HCT116 (cell line): ENCODE measurements at regions not wholly inside any gene's neighbourhood (a gene's known extent, or its start where the extent isn't known, plus 50 kb on each side); places are given as distances from the start of the nearest gene placed in this dataset.

Experiments
- ATAC-seq: fragments of 200-7000 bp; cut with Tn5 transposase; 2 replicates; pipeline ENCODE4 v1.9.1; 2020; ENCODE audit warnings: mild to moderate bottlenecking, moderate library complexity
- BruUV-seq: library from RNA; stranded (reverse); fragments of 400-500 nt; replicated peaks from 2 replicates; lab custom pipeline; 2021; lab: Mats Ljungman, UMichigan
- CTCF ChIA-PET: fragments of 300-600 bp; sonication (Branson Sonifier 250); formaldehyde crosslinking; loops from one replicate; lab custom pipeline; 2021; ENCODE audit warnings: antibody characterized with exemption; lab: Charles Lee
- POLR2A ChIA-PET: fragments of 300-600, 350-600 bp; sonication (Branson Sonifier 250); formaldehyde crosslinking; loops from one replicate; lab custom pipeline; 2021; ENCODE audit warnings: antibody characterized with exemption; lab: Charles Lee
- RAD21 ChIA-PET, 2 experiments: fragments of 300-600 bp; sonication (Branson Sonifier 250); formaldehyde crosslinking; loops; one replicate each; lab custom pipeline; 2023; ENCODE audit warnings: low total read pairs in 2 of 2; ENCODE audit not compliant: uncharacterized antibody in 2 of 2, unreplicated experiment in 2 of 2, low non-redundant PET in 1 of 2; lab: Charles Lee
- DNase-seq: peaks from one replicate; pipeline ENCODE4 v3.0.0-alpha.2; 2010; ENCODE audit warnings: low read depth, low spot score
- H2AFZ ChIP-seq: fragments of 200-600 bp; shearing (Covaris generic), sonication (generic); 2 replicates; pipeline ENCODE4 v1.6.1; 2017; ENCODE audit warnings: low read depth, mixed run types, mixed read lengths, antibody characterized with exemption, low read length; ENCODE audit not compliant: poor library complexity, severe bottlenecking
- H3K27ac ChIP-seq: 2 replicates; pipeline ENCODE4 v1.5.1; 2012; ENCODE audit warnings: low read depth, low read length
- H3K27me3 ChIP-seq: fragments of 200-600 bp; sonication (generic); 2 replicates; pipeline ENCODE4 v1.6.1; 2016; ENCODE audit warnings: mixed run types, low read length, mixed read lengths; ENCODE audit not compliant: insufficient read depth
- H3K36me3 ChIP-seq, 2 experiments: fragments of 200-500 bp in 1 of 2; fragments of 200-600 bp in 1 of 2; sonication (Bioruptor generic) in 1 of 2; sonication (generic) in 1 of 2; 2 replicates each; pipeline versions ENCODE4 v1.5.1 to v1.6.1; 2014 to 2016; ENCODE audit warnings: low read length in 2 of 2, inconsistent platforms in 1 of 2, mixed read lengths in 1 of 2, mixed run types in 1 of 2; ENCODE audit not compliant: insufficient read depth in 2 of 2, control insufficient read depth in 1 of 2
- H3K4me1 ChIP-seq, 2 experiments: fragments of 200-600 bp in 1 of 2; sonication (generic) in 1 of 2; 2 replicates each; pipeline versions ENCODE4 v1.5.1 to v1.6.1; 2012 to 2017; ENCODE audit warnings: low read length in 2 of 2, inconsistent platforms in 1 of 2, mild to moderate bottlenecking in 1 of 2, mixed read lengths in 1 of 2, mixed run types in 1 of 2, moderate library complexity in 1 of 2; ENCODE audit not compliant: insufficient read depth in 2 of 2, control insufficient read depth in 1 of 2
- H3K4me2 ChIP-seq: fragments of 200-600 bp; sonication (generic); 2 replicates; pipeline ENCODE4 v1.6.1; 2017; ENCODE audit warnings: mixed run types, low read length, mixed read lengths
- H3K4me3 ChIP-seq, 2 experiments: fragments of 200-600 bp in 1 of 2; sonication (generic) in 1 of 2; replicated peaks in 1 of 2; 2 replicates each; pipeline ENCODE4 v1.5.1; 2011 to 2016; ENCODE audit warnings: low read length in 2 of 2, control low read depth in 1 of 2, low read depth in 1 of 2, mild to moderate bottlenecking in 1 of 2, mixed read lengths in 1 of 2, mixed run types in 1 of 2
- H3K79me2 ChIP-seq: fragments of 200-600 bp; sonication (generic); 2 replicates; pipeline ENCODE4 v1.6.1; 2017; ENCODE audit warnings: mild to moderate bottlenecking, mixed run types, low read length, moderate library complexity, mixed read lengths; ENCODE audit not compliant: insufficient read depth
- H3K9ac ChIP-seq: fragments of 200-600 bp; sonication (generic); 2 replicates; pipeline ENCODE4 v1.6.1; 2016; ENCODE audit warnings: low read length, mixed read lengths
- H3K9me2 ChIP-seq: fragments of 200-600 bp; sonication (generic), shearing (Covaris generic); 2 replicates; pipeline ENCODE4 v1.6.1; 2017; ENCODE audit warnings: mixed run types, mild to moderate bottlenecking, moderate library complexity; ENCODE audit not compliant: insufficient read depth
- H3K9me3 ChIP-seq, 2 experiments: fragments of 200-500 bp in 1 of 2; fragments of 200-600 bp in 1 of 2; sonication (Bioruptor generic) in 1 of 2; sonication (generic) in 1 of 2; 2 replicates each; pipeline ENCODE4 v1.6.1; 2014 to 2017; ENCODE audit warnings: low read length in 2 of 2, mixed read lengths in 2 of 2, inconsistent platforms in 1 of 2, low read depth in 1 of 2, mild to moderate bottlenecking in 1 of 2, mixed run types in 1 of 2, moderate library complexity in 1 of 2; ENCODE audit not compliant: control insufficient read depth in 1 of 2, insufficient read depth in 1 of 2
- H4K20me1 ChIP-seq: fragments of 200-600 bp; sonication (generic), shearing (Covaris generic); 2 replicates; pipeline ENCODE4 v1.6.1; 2017; ENCODE audit warnings: mixed run types, mild to moderate bottlenecking, moderate library complexity; ENCODE audit not compliant: insufficient read depth
- CBX3 ChIP-seq: IDR thresholded peaks from 2 replicates; pipeline ENCODE4 v1.6.1; 2012; ENCODE audit warnings: low read depth
- CEBPB ChIP-seq: IDR thresholded peaks from 2 replicates; pipeline ENCODE4 v1.6.1; 2012; ENCODE audit warnings: low read depth
- EGR1 ChIP-seq: IDR thresholded peaks from 2 replicates; pipeline ENCODE4 v1.6.1; 2012; ENCODE audit warnings: low read depth
- ELF1 ChIP-seq: IDR thresholded peaks from 2 replicates; pipeline ENCODE4 v1.6.1; 2012; ENCODE audit warnings: low read depth, borderline replicate concordance
- EZH2 ChIP-seq: fragments of 200-600 bp; sonication (generic); IDR thresholded peaks from 2 replicates; pipeline ENCODE4 v1.6.1; 2017; ENCODE audit warnings: antibody characterized with exemption, mixed run types
- EZH2phosphoT487 ChIP-seq: fragments of 200-600 bp; IDR thresholded peaks from 2 replicates; pipeline ENCODE4 v1.6.1; 2018; ENCODE audit warnings: antibody characterized with exemption, borderline replicate concordance
- FOSL1 ChIP-seq: IDR thresholded peaks from 2 replicates; pipeline ENCODE4 v1.6.1; 2012; ENCODE audit warnings: low read depth
- POLR2A ChIP-seq: IDR thresholded peaks from 2 replicates; pipeline ENCODE4 v1.7.0; 2011; ENCODE audit warnings: borderline replicate concordance; ENCODE audit not compliant: insufficient read depth, insufficient read length; ENCODE audit errors: extremely low read depth
- POLR2AphosphoS5 ChIP-seq: IDR thresholded peaks from 2 replicates; pipeline ENCODE4 v1.6.1; 2011; ENCODE audit warnings: mild to moderate bottlenecking, low read depth, low read length, moderate library complexity
- RAD21 ChIP-seq: IDR thresholded peaks from 2 replicates; pipeline ENCODE4 v1.6.1; 2012; ENCODE audit warnings: low read depth, mild to moderate bottlenecking
- SIN3A ChIP-seq: IDR thresholded peaks from 2 replicates; pipeline ENCODE4 v1.6.1; 2012; ENCODE audit warnings: low read depth
- SP1 ChIP-seq: IDR thresholded peaks from 2 replicates; pipeline ENCODE4 v1.6.1; 2012; ENCODE audit warnings: low read depth
- SRF ChIP-seq: IDR thresholded peaks from 2 replicates; pipeline ENCODE4 v1.6.1; 2012; ENCODE audit warnings: low read depth
- TCF7L2 ChIP-seq: IDR thresholded peaks from 2 replicates; pipeline ENCODE4 v1.7.0; 2011; ENCODE audit warnings: borderline replicate concordance, inconsistent platforms; ENCODE audit not compliant: insufficient read depth, insufficient read length; ENCODE audit errors: extremely low read depth
- YY1 ChIP-seq: IDR thresholded peaks from 2 replicates; pipeline ENCODE4 v1.6.1; 2011; ENCODE audit warnings: low read length, low read depth, moderate library complexity, mild to moderate bottlenecking; ENCODE audit not compliant: insufficient replicate concordance; ENCODE audit errors: extremely low read depth
- ZFX ChIP-seq: fragments of 450-650 bp; IDR thresholded peaks from 2 replicates; pipeline ENCODE4 v1.6.1; 2017
- intact Hi-C: fragments of 100-400 bp; cut with micrococcal nuclease; formaldehyde crosslinking; loops from 2 replicates; pipeline ENCODE4 v1.10.0; 2022
- TF ChIP-seq, protein P1 (sequence below): IDR thresholded peaks from 2 replicates; pipeline ENCODE4 v1.6.1; 2012; ENCODE audit warnings: low read depth
- TF ChIP-seq, protein P2 (sequence below): IDR thresholded peaks from 2 replicates; pipeline ENCODE4 v1.6.1; 2012
- TF ChIP-seq, protein P3 (sequence below): IDR thresholded peaks from 2 replicates; pipeline ENCODE4 v1.6.1; 2011; ENCODE audit warnings: mild to moderate bottlenecking, low read length, moderate library complexity; ENCODE audit not compliant: insufficient replicate concordance; ENCODE audit errors: extremely low read depth
- TF ChIP-seq, protein P4 (sequence below), 3 experiments: fragments of 200-600 bp in 1 of 3; sonication (generic) in 1 of 3; IDR thresholded peaks in 2 of 3; conservative IDR thresholded peaks in 1 of 3; 2 replicates each; pipeline ENCODE4 v1.5.1; 2012 to 2017; ENCODE audit warnings: low read depth in 2 of 3, low read length in 2 of 3, antibody characterized with exemption in 1 of 3, borderline replicate concordance in 1 of 3, control low read depth in 1 of 3, mild to moderate bottlenecking in 1 of 3, mixed read lengths in 1 of 3, mixed run types in 1 of 3, moderate library complexity in 1 of 3; ENCODE audit not compliant: insufficient read depth in 1 of 3

DNA sequence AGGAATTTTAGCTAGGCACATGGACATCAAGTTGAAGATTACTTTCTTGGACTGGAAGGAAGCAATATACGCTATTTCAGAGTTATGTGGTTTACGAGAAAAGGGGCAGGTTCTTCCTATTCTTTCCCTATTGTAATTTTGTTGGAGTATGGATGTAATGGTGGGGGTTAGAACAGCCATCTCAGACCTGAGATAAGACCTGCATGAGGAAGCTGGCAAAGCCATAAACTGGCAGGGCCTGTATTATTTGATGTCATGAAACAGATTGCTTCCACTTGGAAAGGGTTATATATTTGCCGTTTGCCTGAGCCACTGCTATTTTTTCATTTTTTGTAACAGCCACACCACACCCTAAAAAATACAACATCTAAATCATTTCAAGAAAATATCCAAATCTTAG, 220.5 kb upstream of the MAGI2 start:
- Histone ChIP-seq H3K27ac (no peak overlapping the region), H4K20me1 (no peaks in the 10 kb centered on the region), H2AFZ (no peak overlapping the region), H3K9ac (no peak overlapping the region), H3K79me2 (no peaks in the 10 kb centered on the region), H3K9me3 (no peaks in the 10 kb centered on the region), H3K4me1 (no peaks in the 10 kb centered on the region), H3K36me3 (no peaks in the 10 kb centered on the region), H3K4me2 (no peak overlapping the region), H3K4me3 (no peak overlapping the region), H3K9me2 (no peaks in the 10 kb centered on the region), H3K27me3 (no peaks in the 10 kb centered on the region)
- no peak for TF ChIP-seq ZFX
- TF ChIP-seq, protein P1, sequence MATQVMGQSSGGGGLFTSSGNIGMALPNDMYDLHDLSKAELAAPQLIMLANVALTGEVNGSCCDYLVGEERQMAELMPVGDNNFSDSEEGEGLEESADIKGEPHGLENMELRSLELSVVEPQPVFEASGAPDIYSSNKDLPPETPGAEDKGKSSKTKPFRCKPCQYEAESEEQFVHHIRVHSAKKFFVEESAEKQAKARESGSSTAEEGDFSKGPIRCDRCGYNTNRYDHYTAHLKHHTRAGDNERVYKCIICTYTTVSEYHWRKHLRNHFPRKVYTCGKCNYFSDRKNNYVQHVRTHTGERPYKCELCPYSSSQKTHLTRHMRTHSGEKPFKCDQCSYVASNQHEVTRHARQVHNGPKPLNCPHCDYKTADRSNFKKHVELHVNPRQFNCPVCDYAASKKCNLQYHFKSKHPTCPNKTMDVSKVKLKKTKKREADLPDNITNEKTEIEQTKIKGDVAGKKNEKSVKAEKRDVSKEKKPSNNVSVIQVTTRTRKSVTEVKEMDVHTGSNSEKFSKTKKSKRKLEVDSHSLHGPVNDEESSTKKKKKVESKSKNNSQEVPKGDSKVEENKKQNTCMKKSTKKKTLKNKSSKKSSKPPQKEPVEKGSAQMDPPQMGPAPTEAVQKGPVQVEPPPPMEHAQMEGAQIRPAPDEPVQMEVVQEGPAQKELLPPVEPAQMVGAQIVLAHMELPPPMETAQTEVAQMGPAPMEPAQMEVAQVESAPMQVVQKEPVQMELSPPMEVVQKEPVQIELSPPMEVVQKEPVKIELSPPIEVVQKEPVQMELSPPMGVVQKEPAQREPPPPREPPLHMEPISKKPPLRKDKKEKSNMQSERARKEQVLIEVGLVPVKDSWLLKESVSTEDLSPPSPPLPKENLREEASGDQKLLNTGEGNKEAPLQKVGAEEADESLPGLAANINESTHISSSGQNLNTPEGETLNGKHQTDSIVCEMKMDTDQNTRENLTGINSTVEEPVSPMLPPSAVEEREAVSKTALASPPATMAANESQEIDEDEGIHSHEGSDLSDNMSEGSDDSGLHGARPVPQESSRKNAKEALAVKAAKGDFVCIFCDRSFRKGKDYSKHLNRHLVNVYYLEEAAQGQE, result no peak
- TF ChIP-seq EZH2, result no peak
- TF ChIP-seq SP1, result no peak
- no peak for TF ChIP-seq EZH2phosphoT487
- TF ChIP-seq POLR2AphosphoS5, result no peak
- TF ChIP-seq SIN3A, result no peak
- TF ChIP-seq, protein P2, sequence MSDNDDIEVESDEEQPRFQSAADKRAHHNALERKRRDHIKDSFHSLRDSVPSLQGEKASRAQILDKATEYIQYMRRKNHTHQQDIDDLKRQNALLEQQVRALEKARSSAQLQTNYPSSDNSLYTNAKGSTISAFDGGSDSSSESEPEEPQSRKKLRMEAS, result no peak
- TF ChIP-seq POLR2A, result no peak
- TF ChIP-seq RAD21, result no peak
- no peak for TF ChIP-seq TCF7L2
- no peak for TF ChIP-seq YY1
- TF ChIP-seq CBX3, result no peak
- TF ChIP-seq ELF1, result no peak
- TF ChIP-seq, protein P3, sequence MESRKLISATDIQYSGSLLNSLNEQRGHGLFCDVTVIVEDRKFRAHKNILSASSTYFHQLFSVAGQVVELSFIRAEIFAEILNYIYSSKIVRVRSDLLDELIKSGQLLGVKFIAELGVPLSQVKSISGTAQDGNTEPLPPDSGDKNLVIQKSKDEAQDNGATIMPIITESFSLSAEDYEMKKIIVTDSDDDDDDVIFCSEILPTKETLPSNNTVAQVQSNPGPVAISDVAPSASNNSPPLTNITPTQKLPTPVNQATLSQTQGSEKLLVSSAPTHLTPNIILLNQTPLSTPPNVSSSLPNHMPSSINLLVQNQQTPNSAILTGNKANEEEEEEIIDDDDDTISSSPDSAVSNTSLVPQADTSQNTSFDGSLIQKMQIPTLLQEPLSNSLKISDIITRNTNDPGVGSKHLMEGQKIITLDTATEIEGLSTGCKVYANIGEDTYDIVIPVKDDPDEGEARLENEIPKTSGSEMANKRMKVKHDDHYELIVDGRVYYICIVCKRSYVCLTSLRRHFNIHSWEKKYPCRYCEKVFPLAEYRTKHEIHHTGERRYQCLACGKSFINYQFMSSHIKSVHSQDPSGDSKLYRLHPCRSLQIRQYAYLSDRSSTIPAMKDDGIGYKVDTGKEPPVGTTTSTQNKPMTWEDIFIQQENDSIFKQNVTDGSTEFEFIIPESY, result no peak
- no peak for TF ChIP-seq EGR1
- TF ChIP-seq CEBPB, result no peak
- TF ChIP-seq, protein P4, sequence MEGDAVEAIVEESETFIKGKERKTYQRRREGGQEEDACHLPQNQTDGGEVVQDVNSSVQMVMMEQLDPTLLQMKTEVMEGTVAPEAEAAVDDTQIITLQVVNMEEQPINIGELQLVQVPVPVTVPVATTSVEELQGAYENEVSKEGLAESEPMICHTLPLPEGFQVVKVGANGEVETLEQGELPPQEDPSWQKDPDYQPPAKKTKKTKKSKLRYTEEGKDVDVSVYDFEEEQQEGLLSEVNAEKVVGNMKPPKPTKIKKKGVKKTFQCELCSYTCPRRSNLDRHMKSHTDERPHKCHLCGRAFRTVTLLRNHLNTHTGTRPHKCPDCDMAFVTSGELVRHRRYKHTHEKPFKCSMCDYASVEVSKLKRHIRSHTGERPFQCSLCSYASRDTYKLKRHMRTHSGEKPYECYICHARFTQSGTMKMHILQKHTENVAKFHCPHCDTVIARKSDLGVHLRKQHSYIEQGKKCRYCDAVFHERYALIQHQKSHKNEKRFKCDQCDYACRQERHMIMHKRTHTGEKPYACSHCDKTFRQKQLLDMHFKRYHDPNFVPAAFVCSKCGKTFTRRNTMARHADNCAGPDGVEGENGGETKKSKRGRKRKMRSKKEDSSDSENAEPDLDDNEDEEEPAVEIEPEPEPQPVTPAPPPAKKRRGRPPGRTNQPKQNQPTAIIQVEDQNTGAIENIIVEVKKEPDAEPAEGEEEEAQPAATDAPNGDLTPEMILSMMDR (IDR thresholded peaks at IDR 0.05 in 2 of 3, conservative IDR thresholded peaks at IDR 0.05 in 1 of 3; ENCODE audit: borderline replicate concordance in 1 of 3, insufficient read depth in 1 of 3, low read depth in 2 of 3, low read length in 2 of 3), result no peak
- no peak for TF ChIP-seq FOSL1
- TF ChIP-seq SRF, result no peak
- POLR2A ChIA-PET, result no interaction called here
- BruUV-seq, result no TSS peak
- RAD21 ChIA-PET, result no interaction called here
- CTCF ChIA-PET, result no interaction called here
- DNase-seq (no peak), ATAC-seq (no peak)
- intact Hi-C loops, result no loop called here
